Endodermal cell (in vitro differentiated cells): ENCODE measurements at regions not wholly inside any gene's neighbourhood (a gene's known extent, or its start where the extent isn't known, plus 50 kb on each side); places are given as distances from the start of the nearest gene placed in this dataset.

Experiments
- DNase-seq: peaks from one replicate; pipeline ENCODE4 v3.0.0-alpha.2; 2017
- H3K27ac ChIP-seq: 2 replicates; pipeline ENCODE4 v1.5.1; 2013; ENCODE audit warnings: mild to moderate bottlenecking, low read depth, low read length, moderate library complexity
- H3K27me3 ChIP-seq: 2 replicates; pipeline ENCODE4 v1.6.1; 2013; ENCODE audit warnings: mild to moderate bottlenecking, low read length, moderate library complexity; ENCODE audit not compliant: insufficient read depth, control insufficient read depth, poor library complexity, severe bottlenecking
- H3K36me3 ChIP-seq: 2 replicates; pipeline ENCODE4 v1.7.0; 2013; ENCODE audit warnings: mild to moderate bottlenecking, low read length, moderate library complexity; ENCODE audit not compliant: control insufficient read depth, insufficient read depth
- H3K4me1 ChIP-seq: one replicate; pipeline ENCODE4 v1.7.0; 2013; ENCODE audit warnings: low read length; ENCODE audit not compliant: control insufficient read depth, insufficient read depth
- H3K4me3 ChIP-seq: 2 replicates; pipeline ENCODE4 v1.5.1; 2013; ENCODE audit warnings: mild to moderate bottlenecking, low read length, moderate library complexity
- H3K9ac ChIP-seq: 2 replicates; pipeline ENCODE4 v1.6.1; 2013; ENCODE audit warnings: mild to moderate bottlenecking, low read length, moderate library complexity; ENCODE audit not compliant: poor library complexity, severe bottlenecking; ENCODE audit errors: extremely low read depth
- H3K9me3 ChIP-seq: 2 replicates; pipeline ENCODE4 v1.6.1; 2013; ENCODE audit warnings: mild to moderate bottlenecking, low read length, moderate library complexity; ENCODE audit not compliant: control insufficient read depth
- H3K27ac Mint-ChIP-seq: 2 replicates; pipeline ENCODE4 v1.8.0; 2020; ENCODE audit warnings: mixed read lengths
- H3K27me3 Mint-ChIP-seq: 2 replicates; pipeline ENCODE4 v1.8.0; 2021; ENCODE audit warnings: mild to moderate bottlenecking, mixed read lengths; ENCODE audit not compliant: insufficient read depth
- H3K36me3 Mint-ChIP-seq: 2 replicates; pipeline ENCODE4 v1.8.0; 2020; ENCODE audit warnings: low read depth, mixed read lengths
- H3K4me1 Mint-ChIP-seq: 2 replicates; pipeline ENCODE4 v1.8.0; 2020; ENCODE audit warnings: mixed read lengths
- H3K4me3 Mint-ChIP-seq: 2 replicates; pipeline ENCODE4 v1.8.0; 2020; ENCODE audit warnings: mild to moderate bottlenecking, moderate library complexity, mixed read lengths
- H3K9me3 Mint-ChIP-seq: 2 replicates; pipeline ENCODE4 v1.8.0; 2020; ENCODE audit warnings: mild to moderate bottlenecking, mixed read lengths
- WGBS, 2 experiments: methylation state at CpG; one replicate each; pipeline versions ENCODE4 v1.1.5 to v1.1.7; 2013; ENCODE audit warnings: missing lambda C conversion rate in 2 of 2, mixed read lengths in 1 of 2; ENCODE audit not compliant: insufficient coverage in 1 of 2, insufficient read length in 1 of 2; 5-methylcytosine and 5-hydroxymethylcytosine counted together
- TF ChIP-seq, protein P1 (sequence below): fragments of 200-600 bp; sonication (generic); conservative IDR thresholded peaks from 2 replicates; pipeline ENCODE4 v1.5.0; 2021; ENCODE audit warnings: antibody characterized with exemption, mild to moderate bottlenecking

DNA sequence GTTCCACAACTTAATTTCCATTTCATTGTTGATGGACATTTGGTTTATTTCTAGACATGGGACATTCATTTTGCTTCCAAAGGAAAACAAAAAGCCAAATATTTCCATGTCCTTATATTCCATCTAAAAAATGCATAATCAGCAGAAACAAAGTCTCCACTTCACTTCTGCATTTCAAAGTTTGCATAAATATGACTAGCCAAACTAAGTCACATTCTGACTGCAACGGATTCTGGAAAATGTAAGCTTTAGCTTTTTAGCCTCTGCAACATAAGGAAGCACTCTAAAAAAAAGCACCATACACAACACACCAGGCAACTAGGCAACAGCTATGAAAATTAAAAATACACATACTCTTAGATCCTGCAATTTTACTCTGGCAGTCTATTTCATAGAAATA lies 135.3 kb downstream of the ETAA1 start:
- TF ChIP-seq, protein P1, sequence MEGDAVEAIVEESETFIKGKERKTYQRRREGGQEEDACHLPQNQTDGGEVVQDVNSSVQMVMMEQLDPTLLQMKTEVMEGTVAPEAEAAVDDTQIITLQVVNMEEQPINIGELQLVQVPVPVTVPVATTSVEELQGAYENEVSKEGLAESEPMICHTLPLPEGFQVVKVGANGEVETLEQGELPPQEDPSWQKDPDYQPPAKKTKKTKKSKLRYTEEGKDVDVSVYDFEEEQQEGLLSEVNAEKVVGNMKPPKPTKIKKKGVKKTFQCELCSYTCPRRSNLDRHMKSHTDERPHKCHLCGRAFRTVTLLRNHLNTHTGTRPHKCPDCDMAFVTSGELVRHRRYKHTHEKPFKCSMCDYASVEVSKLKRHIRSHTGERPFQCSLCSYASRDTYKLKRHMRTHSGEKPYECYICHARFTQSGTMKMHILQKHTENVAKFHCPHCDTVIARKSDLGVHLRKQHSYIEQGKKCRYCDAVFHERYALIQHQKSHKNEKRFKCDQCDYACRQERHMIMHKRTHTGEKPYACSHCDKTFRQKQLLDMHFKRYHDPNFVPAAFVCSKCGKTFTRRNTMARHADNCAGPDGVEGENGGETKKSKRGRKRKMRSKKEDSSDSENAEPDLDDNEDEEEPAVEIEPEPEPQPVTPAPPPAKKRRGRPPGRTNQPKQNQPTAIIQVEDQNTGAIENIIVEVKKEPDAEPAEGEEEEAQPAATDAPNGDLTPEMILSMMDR, result no peak
- Histone ChIP-seq H3K4me1 (no peaks in the 10 kb centered on the region), H3K4me3 (no peak overlapping the region), H3K27me3 (no peaks in the 10 kb centered on the region), H3K27ac (no peak overlapping the region), H3K9ac (no peak overlapping the region), H3K36me3 (no peaks in the 10 kb centered on the region), H3K9me3 (peaks cover 2% of the 10 kb centered on the region)
- Mint-ChIP-seq H3K4me1 (no peaks in the 10 kb centered on the region), H3K9me3 (peaks cover 20% of the 10 kb centered on the region), H3K27me3 (no peaks in the 10 kb centered on the region), H3K4me3 (no peak overlapping the region), H3K36me3 (no peaks in the 10 kb centered on the region), H3K27ac (no peak overlapping the region)
- no peak for DNase-seq
- WGBS, 2 experiments, result 92% methylated on average over 1 of the region's 1 CpG; no CpG with 5 or more reads in 1 of the 2 experiments

GRCh38 chr2:67534745-67535144 lies 137.6 kb downstream of the ETAA1 start:
- Histone ChIP-seq H3K9ac (no peak overlapping the region), H3K27me3 (no peaks in the 10 kb centered on the region), H3K4me1 (no peaks in the 10 kb centered on the region), H3K36me3 (no peaks in the 10 kb centered on the region), H3K27ac (no peak overlapping the region), H3K9me3 (peaks cover 13% of the 10 kb centered on the region), H3K4me3 (no peak overlapping the region)
- TF ChIP-seq, protein P1, result no peak
- 81% methylated on average over 1 of the region's 1 CpG; no CpG with 5 or more reads in 1 of the 2 experiments for WGBS, 2 experiments
- Mint-ChIP-seq H3K4me1 (no peaks in the 10 kb centered on the region), H3K27ac (no peak overlapping the region), H3K9me3 (peaks cover 18% of the 10 kb centered on the region), H3K36me3 (peaks cover 1% of the 10 kb centered on the region), H3K27me3 (no peaks in the 10 kb centered on the region), H3K4me3 (no peak overlapping the region)
- no peak for DNase-seq

DNA sequence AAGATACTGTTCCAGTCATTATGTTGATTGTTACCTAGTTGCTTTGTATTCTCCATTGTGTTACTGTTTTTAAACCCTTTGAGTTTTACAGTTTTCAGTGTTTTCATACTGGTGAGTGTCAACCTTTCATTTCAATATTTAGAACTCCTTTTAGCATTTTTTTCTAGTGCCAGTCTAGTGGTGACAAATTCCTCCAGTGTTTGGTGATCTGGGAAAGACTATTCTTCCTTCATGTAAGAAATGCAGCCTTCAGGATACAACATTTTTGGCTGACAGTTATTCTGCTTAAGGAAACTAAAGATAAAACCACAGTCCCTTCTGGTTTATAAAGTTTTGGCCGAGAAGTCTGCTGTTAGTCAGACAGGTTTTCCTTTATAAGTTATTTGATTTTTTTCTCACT lies 143.8 kb downstream of the ETAA1 start:
- H3K9me3 ChIP-seq, result peaks cover 41% of the 10 kb centered on the region
- H3K9ac ChIP-seq, result no peak overlapping the region
- TF ChIP-seq, protein P1, result no peak
- peaks cover 18% of the 10 kb centered on the region for H3K27me3 Mint-ChIP-seq
- peaks cover 8% of the 10 kb centered on the region for H3K36me3 Mint-ChIP-seq
- no peak overlapping the region for H3K27ac ChIP-seq
- H3K4me1 ChIP-seq, result no peaks in the 10 kb centered on the region
- peaks cover 42% of the 10 kb centered on the region for H3K9me3 Mint-ChIP-seq
- H3K27me3 ChIP-seq, result no peaks in the 10 kb centered on the region
- H3K4me3 Mint-ChIP-seq, result no peak overlapping the region
- no peaks in the 10 kb centered on the region for H3K4me1 Mint-ChIP-seq
- H3K27ac Mint-ChIP-seq, result no peak overlapping the region
- no peak for DNase-seq
- 100% methylated on average over 1 of the region's 1 CpG; no CpG with 5 or more reads in 1 of the 2 experiments for WGBS, 2 experiments
- H3K36me3 ChIP-seq, result no peaks in the 10 kb centered on the region
- no peak overlapping the region for H3K4me3 ChIP-seq
